Stimulated activated CD8-positive, alpha-beta memory T cell treated with anti-CD3 and anti-CD28 coated beads, Interleukin-7, amount 100 ng/mL, for 4 hours (primary cell): ENCODE measurements at regions not wholly inside any gene's neighbourhood (a gene's known extent, or its start where the extent isn't known, plus 50 kb on each side); places are given as distances from the start of the nearest gene placed in this dataset.
"Not testable (repeated sequence)": the region's sequence is repeated elsewhere in the genome, so short reads cannot be mapped to it uniquely, and the experiment has no call there.

ENCODE experiments used
- DNase-seq, 2 donors: peaks; one replicate each; pipeline ENCODE4 v3.0.0-alpha.2; 2020; ENCODE audit warnings: low read depth in 2 of 2

- DNase-seq = no peak
These were observed 105.3 kb upstream of the C2CD4B start for GRCh38 chr15:62270216-62270921.

- no peak for DNase-seq
These were observed 107.2 kb upstream of the C2CD4B start for GRCh38 chr15:62272290-62272689.

DNA sequence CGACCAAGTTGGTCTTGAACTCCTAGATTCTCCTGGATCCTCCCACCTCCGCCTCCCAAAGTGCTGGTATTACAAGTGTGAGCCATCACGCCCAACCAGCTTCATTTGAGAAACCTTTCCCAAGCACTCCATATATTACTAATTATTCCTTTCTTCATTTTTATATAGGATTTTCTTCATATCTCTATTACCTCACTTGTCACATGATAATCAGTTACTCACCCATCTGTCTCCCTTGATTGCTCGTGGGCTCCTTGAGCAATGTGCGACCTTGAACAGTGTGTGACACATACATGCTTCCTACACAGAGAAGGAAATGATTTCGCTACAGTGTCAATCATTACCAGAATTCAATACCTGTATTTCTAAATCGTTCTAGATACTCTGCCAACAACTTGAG lies 110.7 kb upstream of the C2CD4B start:
- no peak for DNase-seq

DNA sequence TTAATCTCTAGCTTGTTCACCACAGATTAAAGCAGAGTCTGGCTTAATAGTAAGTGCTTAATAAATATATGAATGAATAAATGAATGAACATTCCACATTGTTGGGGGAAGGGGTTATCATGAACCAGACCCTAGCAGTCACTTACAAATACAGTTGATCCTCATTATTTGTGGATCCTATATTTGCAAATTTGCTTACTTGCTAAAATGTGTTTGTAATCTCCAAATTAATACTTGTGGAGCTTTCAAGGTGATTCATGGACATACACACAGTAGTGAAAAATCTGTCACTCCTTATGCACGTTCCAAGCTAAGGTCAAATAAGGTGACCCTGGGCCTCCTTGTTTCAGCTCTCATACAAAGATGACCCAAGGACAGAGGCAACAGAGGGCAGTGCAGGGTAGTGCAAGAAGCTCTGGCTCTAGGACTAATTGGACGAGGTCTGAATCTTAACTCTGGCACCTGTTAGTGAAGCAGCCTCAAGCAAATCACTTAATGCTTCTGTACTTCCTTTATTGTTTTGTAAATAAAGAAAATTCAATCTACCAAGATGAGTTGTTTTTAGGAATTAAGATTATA lies 112.8 kb upstream of the C2CD4B start:
- no peak for DNase-seq

GRCh38 chr15:62278534-62278933 lies 113.4 kb upstream of the C2CD4B start:
- DNase-seq = no peak

DNA sequence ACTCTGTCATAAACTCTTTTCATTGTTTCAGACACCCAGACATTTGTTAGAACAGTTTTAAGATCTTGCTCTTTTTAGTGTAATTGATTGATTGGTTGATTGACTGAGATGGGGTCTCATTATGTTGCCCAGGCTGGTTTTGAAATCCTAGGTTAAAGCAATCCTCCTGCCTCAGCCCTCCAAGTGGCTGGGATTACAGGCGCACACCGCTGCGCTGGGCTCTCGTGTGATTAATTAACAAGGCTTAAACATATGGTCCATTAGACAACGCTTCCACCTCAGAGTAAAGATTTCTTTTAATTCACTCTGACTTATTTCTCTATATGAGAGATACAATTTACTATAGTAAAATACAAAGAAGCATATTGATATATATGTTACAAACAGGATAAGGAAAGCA lies 114.0 kb upstream of the C2CD4B start:
- DNase-seq = no peak

- DNase-seq = no peak
These were observed 115.5 kb upstream of the C2CD4B start for GRCh38 chr15:62280625-62281024.

- not testable (repeated sequence) for DNase-seq
These were observed 116.7 kb upstream of the C2CD4B start for GRCh38 chr15:62281801-62282200.

GRCh38 chr15:62287066-62287857 lies 122.2 kb upstream of the C2CD4B start:
- no peak for DNase-seq

DNA sequence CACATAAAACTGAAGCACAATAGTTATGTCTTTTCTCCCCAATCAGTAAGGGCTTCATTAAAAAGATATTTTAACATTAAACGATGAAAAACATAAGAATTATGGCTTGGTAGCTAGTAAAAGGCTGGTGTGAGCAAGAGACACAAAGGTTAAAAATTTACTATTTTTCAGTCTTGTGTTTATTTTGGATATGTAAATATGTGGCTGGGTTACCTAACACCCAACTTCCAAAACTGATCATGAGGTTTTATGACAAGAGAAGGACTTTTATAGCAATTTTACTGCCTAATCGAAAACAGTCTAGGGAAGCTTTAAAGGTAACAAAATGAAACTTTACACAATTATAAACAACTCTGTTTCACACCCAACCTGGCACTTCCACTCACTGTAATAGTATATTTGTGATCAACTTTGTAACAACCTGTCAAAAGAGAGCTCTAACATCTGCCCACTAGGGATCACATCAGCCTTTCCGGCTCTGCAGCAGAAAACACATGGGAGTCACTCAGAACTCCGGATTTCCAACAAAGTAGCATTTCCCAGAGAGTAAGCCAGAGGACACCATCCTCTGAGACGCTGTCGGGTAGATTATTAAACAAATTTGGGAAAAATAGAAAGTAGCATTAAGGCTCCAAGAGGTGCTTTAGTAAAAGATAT lies 123.4 kb upstream of the C2CD4B start:
- no peak for DNase-seq

- DNase-seq = no peak
These were observed 126.2 kb upstream of the C2CD4B start for GRCh38 chr15:62291262-62291661.

- DNase-seq = no peak
These were observed 131.8 kb upstream of the C2CD4B start for GRCh38 chr15:62296756-62297507.

DNA sequence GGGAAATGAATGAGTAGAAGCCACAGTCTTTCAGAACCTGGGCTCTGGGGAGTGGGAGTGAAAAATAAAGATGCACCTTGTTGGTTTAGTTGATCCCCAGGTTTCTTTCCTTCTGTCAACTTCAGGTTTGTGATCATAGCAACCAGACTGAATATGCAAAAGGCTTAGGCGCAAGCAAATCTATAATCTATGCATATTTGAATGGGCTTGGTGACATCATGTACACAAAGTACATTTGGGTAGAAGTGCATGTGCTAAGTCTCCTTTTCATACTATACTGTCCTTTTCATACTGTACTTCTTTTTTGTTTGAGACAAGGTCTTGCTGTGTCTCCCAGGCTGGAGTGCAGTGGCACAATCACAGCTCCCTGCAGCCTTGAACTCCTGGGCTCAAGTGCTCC lies 132.4 kb upstream of the C2CD4B start:
- DNase-seq = no peak

GRCh38 chr15:62297933-62298332 lies 132.8 kb upstream of the C2CD4B start:
- DNase-seq = no peak

GRCh38 chr15:62298811-62299210 lies 133.7 kb upstream of the C2CD4B start:
- no peak for DNase-seq

- DNase-seq = no peak
These were observed 134.5 kb upstream of the C2CD4B start for GRCh38 chr15:62299541-62299940.

- no peak for DNase-seq
These were observed 137.0 kb upstream of the C2CD4B start for GRCh38 chr15:62301993-62302675.

- DNase-seq = no peak
These were observed 141.9 kb upstream of the C2CD4B start for GRCh38 chr15:62306851-62307504.

DNA sequence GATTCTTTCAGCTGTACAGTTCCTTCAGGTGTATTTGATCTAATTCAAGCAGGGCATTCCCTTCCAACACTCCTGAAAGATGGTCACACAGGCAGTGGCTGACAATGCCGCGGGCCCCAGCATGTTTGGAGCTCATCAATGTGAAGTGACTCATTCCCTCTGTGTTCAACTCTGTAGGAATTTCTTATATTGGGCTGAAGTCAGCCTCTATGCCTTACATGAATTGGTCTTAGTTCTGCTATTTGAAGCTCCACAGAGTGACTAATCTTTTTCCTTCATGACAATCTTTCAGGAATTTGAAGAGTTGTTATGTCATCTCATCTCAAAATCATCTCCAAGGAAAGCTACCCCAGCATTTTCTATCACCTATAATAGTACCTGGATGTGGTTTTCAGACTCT lies 142.5 kb upstream of the C2CD4B start:
- no peak for DNase-seq

DNA sequence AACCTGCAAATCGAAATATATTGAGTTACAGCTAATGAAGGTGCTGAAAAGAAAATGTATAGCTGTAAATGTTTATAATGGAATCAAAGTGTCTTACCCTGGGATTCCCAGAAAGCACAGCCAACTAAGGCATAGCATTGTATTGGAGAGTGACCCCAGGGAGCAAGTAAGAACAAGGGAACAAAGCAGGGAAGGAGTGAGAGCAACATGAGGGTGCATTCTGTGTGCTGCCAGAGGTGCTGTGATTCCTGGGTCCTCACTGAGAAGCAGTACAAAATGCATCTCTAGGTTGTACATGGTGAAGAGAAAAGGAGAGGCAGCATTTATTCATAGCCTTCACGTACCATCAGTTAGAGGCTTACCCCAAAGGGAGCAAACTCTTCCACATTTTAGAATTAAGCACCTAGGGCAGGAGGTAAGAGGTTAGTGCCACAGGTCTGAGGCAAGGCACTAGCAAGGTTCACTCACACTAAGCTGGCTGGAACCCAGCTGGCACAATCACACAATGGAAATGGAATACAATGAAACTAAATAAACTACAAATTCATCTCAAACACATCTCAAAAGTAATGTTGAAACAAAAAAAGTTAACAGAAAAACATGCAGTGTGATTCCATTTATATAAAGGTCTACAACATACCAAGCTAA lies 151.5 kb upstream of the C2CD4B start:
- no peak for DNase-seq
